HL-60/S4 treated with phorbol 12-myristate 13-acetate at 8.2 ng/mL for 4 days and 3 days (cell line): ENCODE measurements at regions not wholly inside any gene's neighbourhood (a gene's known extent, or its start where the extent isn't known, plus 50 kb on each side); places are given as distances from the start of the nearest gene placed in this dataset.

Experiments
- in situ Hi-C: fragments of 300-500 bp; cut with MboI; formaldehyde crosslinking; loops from 2 replicates; pipeline ENCODE4 v1.15.0; 2022; ENCODE audit warnings: low sequenced_read_pairs

- in situ Hi-C loops, result loop anchor here (25.0 kb wide), 2 partner anchors 192 to 492 kb away; partner anchors contain the start of gene ZBTB18
Measured at GRCh38 chr1:244254467-244254866, 197.2 kb downstream of the ADSS2 start.

GRCh38 chr1:244255426-244255965, 196.2 kb downstream of the ADSS2 start:
- in situ Hi-C loops, result loop anchor here (25.0 kb wide), 2 partner anchors 193 to 493 kb away; partner anchors contain the start of gene ZBTB18

DNA sequence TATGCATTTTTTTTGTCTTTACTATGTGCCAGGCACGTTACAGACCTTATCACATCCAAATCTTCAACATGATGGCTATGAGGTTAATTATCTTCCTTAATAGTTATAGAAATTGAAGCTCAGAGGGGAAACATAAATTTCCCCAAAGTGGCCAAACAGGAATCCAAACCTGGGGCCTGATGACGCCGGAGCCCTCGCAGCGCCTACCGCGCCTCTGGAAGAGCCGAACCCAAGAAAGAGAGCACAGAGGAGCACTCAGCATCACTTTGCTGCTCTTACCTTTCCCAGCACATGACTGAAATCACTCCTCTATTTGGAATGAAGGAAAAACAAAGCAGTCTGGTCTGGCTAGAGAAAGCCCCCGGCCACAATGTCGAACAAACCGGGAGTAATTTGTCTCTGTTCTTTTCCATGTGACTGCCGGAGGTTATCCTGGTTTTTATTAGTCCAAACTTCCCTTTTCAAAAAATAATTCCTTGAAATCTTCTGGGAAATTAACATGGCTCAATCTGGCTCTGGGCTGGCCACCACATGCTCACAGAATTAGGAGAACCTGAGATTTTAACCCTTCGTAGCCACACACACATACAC, 195.5 kb downstream of the ADSS2 start:
- in situ Hi-C loops, result loop anchor here (25.0 kb wide), 2 partner anchors 194 to 494 kb away; partner anchors contain the start of gene ZBTB18

- in situ Hi-C loops, result loop anchor here (25.0 kb wide), 2 partner anchors 202 to 502 kb away; partner anchors contain the start of gene ZBTB18
Measured at GRCh38 chr1:244264163-244264562, 187.5 kb downstream of the ADSS2 start.

DNA sequence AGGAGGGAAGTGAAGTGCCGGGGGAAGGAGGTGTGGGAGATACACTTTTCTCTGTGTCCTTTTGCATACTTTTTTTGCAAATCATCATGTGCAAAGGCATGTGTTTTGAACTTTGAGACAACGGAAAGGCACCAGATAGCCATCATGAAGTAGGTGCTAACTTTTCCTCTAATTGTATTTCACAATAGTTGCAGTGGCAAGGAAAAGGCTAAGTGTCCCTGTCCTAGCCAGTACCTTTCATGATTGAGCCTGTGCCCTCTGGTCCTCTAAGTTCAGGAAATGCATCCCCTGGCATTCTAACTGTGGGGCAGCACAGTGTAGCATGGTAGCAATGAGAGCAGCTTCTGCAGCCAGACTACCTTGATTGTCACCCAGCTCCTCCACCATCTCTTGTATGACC, 186.2 kb downstream of the ADSS2 start:
- in situ Hi-C loops, result loop anchor here (25.0 kb wide), 2 partner anchors 203 to 503 kb away; partner anchors contain the start of gene ZBTB18

GRCh38 chr1:244269169-244269568, 182.5 kb downstream of the ADSS2 start:
- in situ Hi-C loops, result loop anchor here (25.0 kb wide), 2 partner anchors 207 to 507 kb away; partner anchors contain the start of gene ZBTB18

DNA sequence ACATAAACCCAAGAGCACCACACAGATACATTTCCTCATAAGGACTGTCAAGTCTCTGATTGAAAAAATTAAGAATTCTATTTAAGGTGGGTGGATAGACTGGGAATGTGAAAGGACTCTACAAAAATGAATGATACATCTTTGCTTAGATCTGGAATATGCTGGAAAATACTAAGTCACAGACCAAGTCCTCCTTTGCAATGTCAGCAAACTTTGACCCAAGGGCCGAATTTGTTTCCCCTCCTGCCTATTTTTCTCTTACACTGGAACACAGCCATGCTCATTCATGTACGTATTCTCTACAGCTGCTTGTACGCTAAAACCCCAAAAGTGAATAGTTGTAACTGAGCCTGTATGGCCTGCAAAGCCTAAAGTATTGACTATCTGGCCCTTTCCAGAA, 180.7 kb downstream of the ADSS2 start:
- in situ Hi-C loops, result loop anchor here (25.0 kb wide), 2 partner anchors 209 to 509 kb away; partner anchors contain the start of gene ZBTB18

DNA sequence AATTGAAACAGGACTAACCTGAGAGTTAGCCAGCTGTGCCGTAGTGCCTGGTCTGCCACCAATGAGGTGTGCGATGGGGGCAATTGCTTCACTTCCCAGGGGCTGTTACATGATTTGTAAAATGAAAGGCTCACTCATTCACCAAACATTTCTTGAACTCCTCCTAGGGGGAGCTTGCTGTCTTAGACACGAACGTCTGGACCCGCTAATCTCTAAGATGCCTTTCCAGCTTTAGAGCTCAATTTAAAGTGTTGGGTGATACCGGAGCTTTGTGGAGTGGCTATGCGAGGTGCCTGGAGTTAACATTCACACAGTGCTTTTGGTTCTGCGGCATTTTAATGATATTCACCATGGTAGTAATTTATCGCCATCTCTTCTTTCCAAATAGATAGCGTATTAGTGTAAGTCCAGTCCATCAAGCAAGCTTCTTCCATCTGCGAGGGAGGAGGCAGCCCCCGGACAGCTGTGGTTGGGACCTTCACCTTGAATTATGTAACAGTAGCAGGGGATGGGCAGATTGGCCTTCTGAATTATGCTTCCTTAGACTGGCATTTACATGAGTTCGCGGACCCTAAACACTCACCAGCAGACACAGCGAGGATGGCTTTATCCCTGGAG, 179.9 kb downstream of the ADSS2 start:
- in situ Hi-C loops, result loop anchor here (25.0 kb wide), 2 partner anchors 209 to 509 kb away; partner anchors contain the start of gene ZBTB18

- in situ Hi-C loops, result loop anchor here (25.0 kb wide), 2 partner anchors 210 to 510 kb away; partner anchors contain the start of gene ZBTB18
Measured at GRCh38 chr1:244272471-244273261, 179.0 kb downstream of the ADSS2 start.

DNA sequence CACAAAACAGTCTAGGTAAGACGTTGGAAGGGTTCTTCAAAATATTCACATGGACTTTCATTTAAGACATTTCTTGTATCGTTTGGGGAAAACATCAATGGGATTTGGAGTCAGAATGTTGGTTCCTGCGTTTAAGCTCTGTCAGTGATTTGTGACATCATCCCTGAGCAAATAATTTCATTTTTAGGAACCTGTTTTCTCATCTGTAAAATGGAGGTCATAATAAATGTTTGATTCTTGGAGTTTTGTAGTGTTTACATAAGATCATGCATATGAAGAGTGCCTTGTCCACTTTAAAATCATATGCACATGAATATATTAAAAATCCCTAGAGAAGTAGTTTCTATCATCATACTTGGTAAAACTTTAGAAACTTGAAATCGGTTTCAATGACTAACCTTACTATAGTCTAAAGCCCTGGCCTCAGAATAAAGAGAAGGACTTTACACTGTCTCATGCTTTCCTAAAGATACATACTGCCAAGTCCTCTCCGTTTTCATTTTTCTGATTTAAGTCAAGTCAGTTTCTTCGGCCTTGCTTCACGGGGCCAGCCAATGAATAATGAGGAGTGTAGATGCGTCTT, 178.4 kb downstream of the ADSS2 start:
- in situ Hi-C loops, result loop anchor here (25.0 kb wide), 2 partner anchors 211 to 511 kb away; partner anchors contain the start of gene ZBTB18

DNA sequence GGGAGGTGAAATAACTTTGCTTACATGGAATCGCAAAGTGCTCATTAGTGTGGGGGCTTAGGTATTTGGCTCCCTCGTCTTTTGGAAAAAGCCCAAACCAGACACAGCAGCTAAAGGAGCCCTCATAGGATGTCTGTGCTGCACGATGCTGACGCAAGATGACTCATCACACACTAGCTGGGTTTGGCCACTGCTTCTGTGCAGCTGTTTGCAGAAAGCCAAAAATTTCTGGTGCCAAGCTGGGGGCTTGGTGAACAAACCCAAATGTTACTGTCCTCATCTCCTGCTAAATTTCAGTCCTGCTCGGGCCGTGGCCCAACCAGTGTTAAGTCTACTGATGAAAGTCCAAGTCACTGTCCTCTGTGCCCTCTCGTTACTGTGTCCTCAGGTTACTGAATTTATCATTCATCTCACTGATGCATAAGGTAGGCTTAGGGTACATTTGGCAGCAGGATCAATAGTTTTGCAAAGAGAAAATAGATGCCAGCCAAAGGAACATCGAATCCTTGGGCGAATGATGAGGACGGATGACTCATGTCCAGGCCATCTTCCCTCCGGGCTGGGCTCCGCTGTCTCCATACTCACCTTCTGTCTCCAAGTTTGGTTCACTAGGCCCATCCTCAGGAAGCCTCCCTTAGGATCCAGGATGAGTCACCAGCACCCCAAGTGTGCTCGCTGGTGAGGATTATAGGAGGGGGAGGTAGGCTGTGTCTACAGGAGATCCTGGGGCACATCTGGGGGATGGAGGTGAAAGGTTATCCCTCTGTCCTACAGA, 177.7 kb downstream of the ADSS2 start:
- in situ Hi-C loops, result loop anchor here (25.0 kb wide), 2 partner anchors 212 to 512 kb away; partner anchors contain the start of gene ZBTB18

GRCh38 chr1:244276646-244277045, 175.1 kb downstream of the ADSS2 start:
- in situ Hi-C loops, result loop anchor here (25.0 kb wide), 1 partner anchor 939 kb away; no protein-coding TSS in a partner anchor

- in situ Hi-C loops, result loop anchor here (25.0 kb wide), 1 partner anchor 943 kb away; no protein-coding TSS in a partner anchor
Measured at GRCh38 chr1:244280201-244280600, 171.5 kb downstream of the ADSS2 start.

GRCh38 chr1:244280859-244281258, 170.8 kb downstream of the ADSS2 start:
- in situ Hi-C loops, result loop anchor here (25.0 kb wide), 1 partner anchor 944 kb away; no protein-coding TSS in a partner anchor

- in situ Hi-C loops, result loop anchor here (25.0 kb wide), 1 partner anchor 946 kb away; no protein-coding TSS in a partner anchor
Measured at GRCh38 chr1:244283772-244284171, 167.9 kb downstream of the ADSS2 start.

DNA sequence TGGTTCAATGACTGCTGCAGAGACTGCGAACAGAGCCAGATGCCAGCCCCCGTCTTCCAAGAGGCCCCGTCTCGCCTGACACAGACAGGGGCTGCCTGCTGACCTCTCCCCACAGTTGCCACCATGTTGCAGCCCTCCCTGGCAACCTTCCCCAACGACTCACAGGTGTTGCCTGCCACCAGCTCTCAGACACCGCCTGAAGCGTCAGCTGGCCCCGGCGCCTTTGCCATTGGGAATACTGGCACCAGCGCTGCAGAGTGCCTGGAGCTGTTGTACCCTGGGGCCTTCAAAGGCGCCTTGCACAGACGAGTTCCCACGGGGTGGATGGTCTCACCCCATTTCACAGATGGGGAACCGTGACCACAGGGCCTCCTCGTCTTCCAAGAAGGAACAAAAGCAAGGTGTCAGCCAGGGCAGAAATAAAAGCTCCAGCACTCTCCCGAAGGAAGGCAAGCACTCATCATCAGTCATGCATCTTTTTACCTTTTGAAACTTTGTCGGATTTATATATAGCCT, 167.0 kb downstream of the ADSS2 start:
- in situ Hi-C loops, result loop anchor here (25.0 kb wide), 1 partner anchor 947 kb away; no protein-coding TSS in a partner anchor

DNA sequence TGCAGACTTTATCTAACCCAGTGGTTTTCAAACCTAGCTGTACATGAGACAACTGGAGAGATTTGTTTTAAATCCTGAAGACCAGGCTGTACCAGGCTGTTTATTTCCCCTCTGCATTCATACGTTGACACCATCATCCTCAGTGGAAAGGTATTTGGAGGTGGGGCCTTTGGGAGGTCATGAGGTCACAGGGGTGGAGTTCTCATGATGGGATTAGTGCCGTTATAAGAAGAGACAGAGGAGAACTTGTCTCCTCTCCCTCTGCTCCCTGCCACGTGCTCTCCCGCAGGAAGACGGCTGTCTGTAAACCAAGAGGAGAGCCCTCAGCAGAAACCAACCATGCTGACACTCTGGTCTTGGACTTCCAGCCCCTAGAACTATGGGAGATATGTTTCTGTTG, 165.4 kb downstream of the ADSS2 start:
- in situ Hi-C loops, result loop anchor here (25.0 kb wide), 1 partner anchor 949 kb away; no protein-coding TSS in a partner anchor

- in situ Hi-C loops, result loop anchor here (25.0 kb wide), 1 partner anchor 950 kb away; no protein-coding TSS in a partner anchor
Measured at GRCh38 chr1:244287726-244288125, 164.0 kb downstream of the ADSS2 start.

- in situ Hi-C loops, result loop anchor here (25.0 kb wide), 1 partner anchor 951 kb away; no protein-coding TSS in a partner anchor
Measured at GRCh38 chr1:244288663-244289062, 163.0 kb downstream of the ADSS2 start.
